GM12865 (cell line): ENCODE measurements at regions not wholly inside any gene's neighbourhood (a gene's known extent, or its start where the extent isn't known, plus 50 kb on each side); places are given as distances from the start of the nearest gene placed in this dataset.

Experiments
- DNase-seq: peaks from one replicate; pipeline ENCODE4 v3.0.0; 2010; ENCODE audit warnings: low read depth
- H3K4me3 ChIP-seq: 2 replicates; pipeline ENCODE4 v1.5.1; 2011; ENCODE audit warnings: mild to moderate bottlenecking, low read depth, low read length, control low read depth
- TF ChIP-seq, protein P1 (sequence below): IDR thresholded peaks from 2 replicates; pipeline ENCODE4 v1.5.1; 2011; ENCODE audit warnings: low read length, control low read depth, low read depth, inconsistent platforms; ENCODE audit not compliant: insufficient read depth; ENCODE audit errors: missing control alignments

DNA sequence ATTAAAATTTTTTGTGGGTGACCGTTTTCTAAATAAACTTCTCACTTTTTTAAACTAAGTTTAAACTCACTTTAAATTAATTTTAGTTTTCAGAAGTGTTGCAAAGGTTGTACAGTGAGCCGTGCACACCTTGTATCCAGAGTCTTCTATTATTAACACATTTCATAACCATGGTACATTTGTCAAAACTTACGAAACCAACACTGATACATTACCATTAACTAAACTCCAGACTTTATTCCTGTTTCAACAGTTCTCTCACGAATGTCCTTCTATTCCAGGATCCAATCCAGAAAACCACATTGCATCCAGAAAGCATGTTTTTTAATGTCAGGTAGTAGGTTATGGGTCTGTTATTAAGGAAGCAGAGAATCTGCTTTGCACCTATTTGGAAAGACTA is 319.9 kb downstream of the CBLN4 start:
- DNase-seq: no peak
- no peak overlapping the region for H3K4me3 ChIP-seq
- TF ChIP-seq, protein P1, sequence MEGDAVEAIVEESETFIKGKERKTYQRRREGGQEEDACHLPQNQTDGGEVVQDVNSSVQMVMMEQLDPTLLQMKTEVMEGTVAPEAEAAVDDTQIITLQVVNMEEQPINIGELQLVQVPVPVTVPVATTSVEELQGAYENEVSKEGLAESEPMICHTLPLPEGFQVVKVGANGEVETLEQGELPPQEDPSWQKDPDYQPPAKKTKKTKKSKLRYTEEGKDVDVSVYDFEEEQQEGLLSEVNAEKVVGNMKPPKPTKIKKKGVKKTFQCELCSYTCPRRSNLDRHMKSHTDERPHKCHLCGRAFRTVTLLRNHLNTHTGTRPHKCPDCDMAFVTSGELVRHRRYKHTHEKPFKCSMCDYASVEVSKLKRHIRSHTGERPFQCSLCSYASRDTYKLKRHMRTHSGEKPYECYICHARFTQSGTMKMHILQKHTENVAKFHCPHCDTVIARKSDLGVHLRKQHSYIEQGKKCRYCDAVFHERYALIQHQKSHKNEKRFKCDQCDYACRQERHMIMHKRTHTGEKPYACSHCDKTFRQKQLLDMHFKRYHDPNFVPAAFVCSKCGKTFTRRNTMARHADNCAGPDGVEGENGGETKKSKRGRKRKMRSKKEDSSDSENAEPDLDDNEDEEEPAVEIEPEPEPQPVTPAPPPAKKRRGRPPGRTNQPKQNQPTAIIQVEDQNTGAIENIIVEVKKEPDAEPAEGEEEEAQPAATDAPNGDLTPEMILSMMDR: no peak

DNA sequence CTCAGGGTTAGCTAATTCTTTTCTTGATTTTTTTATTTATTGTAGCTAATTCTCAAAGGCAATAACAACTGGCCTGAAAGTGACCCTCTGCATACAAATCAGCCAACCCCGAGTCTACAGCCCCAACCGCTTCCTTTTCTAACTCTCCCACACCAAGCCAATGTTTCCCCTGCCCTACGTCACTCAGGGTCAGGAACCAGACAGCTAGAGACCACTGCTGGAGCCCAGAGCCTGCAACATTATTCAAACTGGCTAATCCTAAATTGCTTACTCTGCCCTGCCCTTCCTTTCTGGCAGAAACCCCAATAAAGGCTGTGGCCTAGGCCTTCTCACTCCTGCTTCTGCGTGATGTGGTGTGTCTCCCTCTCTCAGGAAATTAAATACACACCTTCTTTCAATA is 320.7 kb downstream of the CBLN4 start:
- DNase-seq: no peak
- H3K4me3 ChIP-seq: no peak overlapping the region
- TF ChIP-seq, protein P1: no peak

DNA sequence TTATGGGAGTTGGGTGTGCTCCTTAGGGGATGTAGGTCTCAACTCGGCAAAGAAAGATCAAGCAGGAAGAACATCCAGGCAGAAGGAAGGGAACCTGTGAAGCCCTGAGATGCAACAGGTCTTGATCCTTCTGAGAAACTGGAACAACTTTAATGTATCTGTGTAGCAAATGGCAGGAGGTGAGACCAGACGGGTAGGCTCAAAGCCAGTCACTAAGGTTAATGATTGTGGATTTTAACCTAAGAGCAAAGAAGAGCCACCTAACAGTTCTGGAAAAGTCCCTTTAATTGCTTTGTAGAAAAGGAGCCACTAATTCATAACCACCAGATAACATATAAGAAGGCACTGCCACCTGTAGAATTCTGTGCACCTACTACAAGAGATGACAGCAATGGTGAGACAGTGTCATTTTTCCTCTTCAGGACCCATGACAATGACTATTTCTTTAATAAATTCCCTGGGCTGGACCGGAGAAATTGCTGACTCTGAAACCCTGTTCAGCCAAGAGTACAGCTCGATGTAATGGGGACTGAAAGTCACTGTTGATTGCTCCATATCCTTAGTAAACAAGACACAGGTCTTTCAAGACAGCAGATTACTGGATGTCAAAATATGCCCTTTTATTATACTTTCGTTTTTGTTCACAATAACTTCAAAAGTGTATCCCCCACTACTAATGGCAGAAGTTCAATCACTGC is 326.2 kb downstream of the CBLN4 start:
- H3K4me3 ChIP-seq: no peak overlapping the region
- DNase-seq: no peak
- TF ChIP-seq, protein P1: no peak

- TF ChIP-seq, protein P1: no peak
- no peak for DNase-seq
- H3K4me3 ChIP-seq: no peak overlapping the region
These were observed 327.2 kb downstream of the CBLN4 start for GRCh38 chr20:55678126-55678525.

DNA sequence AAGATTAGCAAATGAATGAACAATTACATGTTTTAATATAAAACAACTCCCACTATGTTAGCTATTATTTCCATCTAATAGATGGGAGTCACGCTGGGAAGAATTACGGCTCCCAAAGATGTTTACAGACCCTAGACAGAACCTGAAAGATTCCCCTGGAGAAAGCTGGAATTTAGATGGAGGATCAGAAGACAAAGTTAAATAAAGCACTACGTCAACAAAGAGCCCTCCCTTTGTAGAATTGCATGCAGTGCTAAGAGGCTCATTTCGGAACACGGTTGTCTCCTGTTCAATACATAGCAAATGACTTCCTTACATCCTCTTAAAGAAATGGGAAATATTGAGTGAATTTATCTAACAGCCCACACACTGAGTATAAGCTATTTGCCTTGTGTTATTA is 328.3 kb downstream of the CBLN4 start:
- TF ChIP-seq, protein P1: no peak
- H3K4me3 ChIP-seq: no peak overlapping the region
- DNase-seq: no peak

DNA sequence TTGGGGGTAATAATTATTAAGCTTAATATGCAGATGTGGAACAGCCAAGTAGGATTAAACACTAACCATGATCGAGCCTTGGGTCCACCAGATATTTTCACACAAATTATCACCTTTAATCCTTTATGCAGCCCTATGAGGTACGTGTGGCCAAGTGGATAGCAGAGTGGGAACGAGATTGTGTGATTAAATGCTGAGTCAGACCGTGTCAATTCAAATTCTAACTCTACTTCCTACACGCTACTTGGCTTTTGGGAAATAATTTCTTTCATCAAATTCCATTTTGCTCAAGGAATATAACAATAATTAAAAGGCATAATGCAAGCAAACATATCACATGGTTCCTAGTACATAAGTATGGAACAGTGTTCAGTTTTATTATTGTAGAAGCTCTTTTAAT is 329.2 kb downstream of the CBLN4 start:
- H3K4me3 ChIP-seq: no peak overlapping the region
- TF ChIP-seq, protein P1: no peak
- no peak for DNase-seq

DNA sequence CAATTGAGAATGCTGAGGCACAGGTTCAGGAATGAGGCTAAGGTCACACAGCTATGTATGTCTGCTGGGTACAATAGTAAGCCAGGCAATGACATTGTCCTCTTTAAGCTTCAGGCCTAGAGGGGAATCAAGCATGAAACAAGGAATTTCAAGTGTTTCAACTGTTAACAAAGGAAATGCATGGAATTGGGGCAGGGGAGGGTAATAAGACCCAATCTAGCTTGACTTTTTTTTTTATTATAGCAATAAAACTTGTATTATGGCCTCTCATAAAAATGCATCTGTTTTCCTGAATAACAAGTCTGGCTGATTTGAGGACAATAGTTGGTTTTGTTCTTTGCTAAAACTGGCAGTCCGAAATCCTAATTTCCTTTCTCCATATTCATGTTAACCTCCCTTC is 336.7 kb downstream of the CBLN4 start:
- no peak for DNase-seq
- H3K4me3 ChIP-seq: no peak overlapping the region
- TF ChIP-seq, protein P1: no peak
